WTC11 (cell line): ENCODE measurements at regions not wholly inside any gene's neighbourhood (a gene's known extent, or its start where the extent isn't known, plus 50 kb on each side); places are given as distances from the start of the nearest gene placed in this dataset.

Experiments used
- ATAC-seq: fragments of 200-7000 bp; cut with Tn5 transposase; 2 replicates; pipeline ENCODE4 v1.10.0; 2021; ENCODE audit warnings: mild to moderate bottlenecking, moderate library complexity
- CTCF ChIA-PET: fragments of 300-600 bp; sonication (Branson Sonifier 250); formaldehyde crosslinking; loops from one replicate; lab custom pipeline; 2021; ENCODE audit warnings: antibody characterized with exemption; lab: Charles Lee
- POLR2A ChIA-PET: fragments of 350-600 bp; sonication (Branson Sonifier 250); formaldehyde crosslinking; loops from one replicate; lab custom pipeline; 2021; ENCODE audit warnings: antibody characterized with exemption; lab: Charles Lee
- DNase-seq: peaks from one replicate; pipeline ENCODE4 v3.0.0; 2021; ENCODE audit warnings: low spot score
- H3K27ac Mint-ChIP-seq: 2 replicates; pipeline ENCODE4 v1.8.0; 2021; ENCODE audit warnings: mixed read lengths
- H3K27me3 Mint-ChIP-seq: 2 replicates; pipeline ENCODE4 v1.8.0; 2021; ENCODE audit warnings: low read depth, mild to moderate bottlenecking, moderate library complexity, mixed read lengths
- H3K36me3 Mint-ChIP-seq: 2 replicates; pipeline ENCODE4 v1.8.0; 2021; ENCODE audit warnings: mixed read lengths
- H3K4me1 Mint-ChIP-seq: 2 replicates; pipeline ENCODE4 v1.8.0; 2022; ENCODE audit warnings: mixed read lengths
- H3K4me3 Mint-ChIP-seq: 2 replicates; pipeline ENCODE4 v1.8.0; 2021; ENCODE audit warnings: mild to moderate bottlenecking, moderate library complexity, mixed read lengths
- H3K9me3 Mint-ChIP-seq: 2 replicates; pipeline ENCODE4 v1.8.0; 2021; ENCODE audit warnings: mixed read lengths
- ESRRA ChIP-seq: sonication (generic); formaldehyde crosslinking; IDR thresholded peaks from 2 replicates; pipeline ENCODE4 v1.8.1; 2022; ENCODE audit warnings: mild to moderate bottlenecking, missing genetic modification reagents, borderline replicate concordance
- ETV6 ChIP-seq: sonication (generic); formaldehyde crosslinking; IDR thresholded peaks from 2 replicates; pipeline ENCODE4 v1.8.1; 2022; ENCODE audit warnings: mild to moderate bottlenecking, missing genetic modification reagents
- FOXJ3 ChIP-seq: sonication (generic); formaldehyde crosslinking; IDR thresholded peaks from 2 replicates; pipeline ENCODE4 v1.9.0; 2021; ENCODE audit warnings: missing genetic modification reagents, mild to moderate bottlenecking, borderline replicate concordance
- FOXP1 ChIP-seq: sonication (generic); formaldehyde crosslinking; IDR thresholded peaks from 2 replicates; pipeline ENCODE4 v1.8.0; 2022; ENCODE audit warnings: missing genetic modification reagents, mild to moderate bottlenecking, moderate library complexity, borderline replicate concordance
- FOXP4 ChIP-seq: sonication (generic); formaldehyde crosslinking; IDR thresholded peaks from 2 replicates; pipeline ENCODE4 v1.8.0; 2022; ENCODE audit warnings: mild to moderate bottlenecking, missing genetic modification reagents
- GABPB1 ChIP-seq: sonication (generic); formaldehyde crosslinking; IDR thresholded peaks from 2 replicates; pipeline ENCODE4 v1.8.1; 2023; ENCODE audit warnings: mild to moderate bottlenecking, missing genetic modification reagents
- GRHL2 ChIP-seq: fragments of 250-450 bp; sonication (Bioruptor Pico); IDR thresholded peaks from 2 replicates; pipeline ENCODE4 v1.8.0; 2022; ENCODE audit warnings: mild to moderate bottlenecking, moderate library complexity; ENCODE audit not compliant: insufficient replicate concordance, severe bottlenecking
- JAZF1 ChIP-seq: fragments of 250-450 bp; sonication (Bioruptor Pico); IDR thresholded peaks from 2 replicates; pipeline ENCODE4 v1.9.0; 2021; ENCODE audit warnings: moderate library complexity, mild to moderate bottlenecking, inconsistent platforms
- JUN ChIP-seq: sonication (generic); formaldehyde crosslinking; IDR thresholded peaks from 2 replicates; pipeline ENCODE4 v1.8.0; 2023; ENCODE audit warnings: mild to moderate bottlenecking, missing genetic modification reagents
- KAT7 ChIP-seq: sonication (generic); formaldehyde crosslinking; IDR thresholded peaks from 2 replicates; pipeline ENCODE4 v1.8.1; 2023; ENCODE audit warnings: missing genetic modification reagents, mild to moderate bottlenecking, borderline replicate concordance
- MYBL2 ChIP-seq: sonication (generic); formaldehyde crosslinking; IDR thresholded peaks from 2 replicates; pipeline ENCODE4 v1.8.1; 2023; ENCODE audit warnings: mild to moderate bottlenecking, moderate library complexity, missing genetic modification reagents
- NFE2L1 ChIP-seq: sonication (generic); formaldehyde crosslinking; IDR thresholded peaks from 2 replicates; pipeline ENCODE4 v1.8.1; 2023; ENCODE audit warnings: missing genetic modification reagents
- NFYB ChIP-seq: sonication (generic); formaldehyde crosslinking; conservative IDR thresholded peaks from 2 replicates; pipeline ENCODE4 v1.8.0; 2022; ENCODE audit warnings: low read depth, missing genetic modification reagents
- PRDM15 ChIP-seq: sonication (generic); formaldehyde crosslinking; IDR thresholded peaks from 2 replicates; pipeline ENCODE4 v1.8.0; 2022; ENCODE audit warnings: missing genetic modification reagents
- PREB ChIP-seq: sonication (generic); formaldehyde crosslinking; IDR thresholded peaks from 2 replicates; pipeline ENCODE4 v1.8.1; 2022; ENCODE audit warnings: mild to moderate bottlenecking, missing genetic modification reagents, moderate library complexity, borderline replicate concordance
- SOX15 ChIP-seq: fragments of 250-450 bp; sonication (Bioruptor Pico); IDR thresholded peaks from 2 replicates; pipeline ENCODE4 v1.9.0; 2021; ENCODE audit warnings: mild to moderate bottlenecking
- ZBTB43 ChIP-seq: sonication (generic); formaldehyde crosslinking; IDR thresholded peaks from 2 replicates; pipeline ENCODE4 v1.8.1; 2023; ENCODE audit warnings: mild to moderate bottlenecking, missing genetic modification reagents
- ZNF121 ChIP-seq: sonication (generic); formaldehyde crosslinking; IDR thresholded peaks from 2 replicates; pipeline ENCODE4 v1.8.0; 2023; ENCODE audit warnings: missing genetic modification reagents
- ZNF232 ChIP-seq: sonication (generic); formaldehyde crosslinking; IDR thresholded peaks from 2 replicates; pipeline ENCODE4 v1.8.0; 2022; ENCODE audit warnings: mild to moderate bottlenecking, missing genetic modification reagents
- ZNF317 ChIP-seq: sonication (generic); formaldehyde crosslinking; IDR thresholded peaks from 2 replicates; pipeline ENCODE4 v1.8.1; 2023; ENCODE audit warnings: low read depth, mild to moderate bottlenecking, moderate library complexity, missing genetic modification reagents, borderline replicate concordance
- ZNF396 ChIP-seq: fragments of 250-450 bp; sonication (Bioruptor Pico); IDR thresholded peaks from 2 replicates; pipeline ENCODE4 v1.8.0; 2021; ENCODE audit warnings: mild to moderate bottlenecking, moderate library complexity, borderline replicate concordance
- TF ChIP-seq, protein P1 (sequence below): sonication (generic); formaldehyde crosslinking; IDR thresholded peaks from 2 replicates; pipeline ENCODE4 v1.8.0; 2022; ENCODE audit warnings: mild to moderate bottlenecking, missing genetic modification reagents
- TF ChIP-seq, protein P2 (sequence below): sonication (generic); formaldehyde crosslinking; IDR thresholded peaks from 2 replicates; pipeline ENCODE4 v1.8.1; 2022; ENCODE audit warnings: low read depth, missing genetic modification reagents, borderline replicate concordance
- TF ChIP-seq, protein P3 (sequence below): fragments of 250-450 bp; sonication (Bioruptor Pico); IDR thresholded peaks from 2 replicates; pipeline ENCODE4 v2.1.2; 2022; ENCODE audit warnings: mild to moderate bottlenecking, moderate library complexity
- TF ChIP-seq, protein P4 (sequence below): fragments of 250-450 bp; sonication (Bioruptor Pico); IDR thresholded peaks from 2 replicates; pipeline ENCODE4 v1.9.0; 2021; ENCODE audit warnings: mild to moderate bottlenecking

DNA sequence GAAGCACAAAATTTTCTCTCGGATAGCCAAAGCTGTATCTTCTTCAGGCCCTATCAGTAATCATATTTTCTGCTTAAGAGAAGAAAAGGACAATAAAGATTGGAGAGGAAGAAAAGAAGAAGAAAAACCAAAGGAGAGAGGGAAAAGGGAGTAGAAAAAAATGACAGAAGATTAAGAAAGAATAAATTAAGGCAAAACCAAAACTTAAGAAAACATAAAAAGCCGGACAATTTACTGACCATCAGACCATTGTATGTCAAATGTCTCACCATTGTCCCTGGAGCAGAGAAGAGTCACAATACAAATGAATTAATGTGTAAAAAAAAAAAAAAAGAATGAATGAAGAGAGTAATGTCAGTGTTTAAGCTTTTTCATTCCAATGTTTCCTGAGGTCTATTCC, 1274.8 kb downstream of the FSCB start:
- H3K4me1 Mint-ChIP-seq: no peaks in the 10 kb centered on the region
- peaks cover 16% of the 10 kb centered on the region for H3K9me3 Mint-ChIP-seq
- ATAC-seq (no peak), DNase-seq (no peak)
- ChIA-PET POLR2A (no interaction called here), CTCF (no interaction called here)
- no peak overlapping the region for H3K4me3 Mint-ChIP-seq
- H3K27me3 Mint-ChIP-seq: no peaks in the 10 kb centered on the region
- TF ChIP-seq, protein P1, sequence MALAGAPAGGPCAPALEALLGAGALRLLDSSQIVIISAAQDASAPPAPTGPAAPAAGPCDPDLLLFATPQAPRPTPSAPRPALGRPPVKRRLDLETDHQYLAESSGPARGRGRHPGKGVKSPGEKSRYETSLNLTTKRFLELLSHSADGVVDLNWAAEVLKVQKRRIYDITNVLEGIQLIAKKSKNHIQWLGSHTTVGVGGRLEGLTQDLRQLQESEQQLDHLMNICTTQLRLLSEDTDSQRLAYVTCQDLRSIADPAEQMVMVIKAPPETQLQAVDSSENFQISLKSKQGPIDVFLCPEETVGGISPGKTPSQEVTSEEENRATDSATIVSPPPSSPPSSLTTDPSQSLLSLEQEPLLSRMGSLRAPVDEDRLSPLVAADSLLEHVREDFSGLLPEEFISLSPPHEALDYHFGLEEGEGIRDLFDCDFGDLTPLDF (CRISPR knock-in tag): no peak
- TF ChIP-seq, protein P2, sequence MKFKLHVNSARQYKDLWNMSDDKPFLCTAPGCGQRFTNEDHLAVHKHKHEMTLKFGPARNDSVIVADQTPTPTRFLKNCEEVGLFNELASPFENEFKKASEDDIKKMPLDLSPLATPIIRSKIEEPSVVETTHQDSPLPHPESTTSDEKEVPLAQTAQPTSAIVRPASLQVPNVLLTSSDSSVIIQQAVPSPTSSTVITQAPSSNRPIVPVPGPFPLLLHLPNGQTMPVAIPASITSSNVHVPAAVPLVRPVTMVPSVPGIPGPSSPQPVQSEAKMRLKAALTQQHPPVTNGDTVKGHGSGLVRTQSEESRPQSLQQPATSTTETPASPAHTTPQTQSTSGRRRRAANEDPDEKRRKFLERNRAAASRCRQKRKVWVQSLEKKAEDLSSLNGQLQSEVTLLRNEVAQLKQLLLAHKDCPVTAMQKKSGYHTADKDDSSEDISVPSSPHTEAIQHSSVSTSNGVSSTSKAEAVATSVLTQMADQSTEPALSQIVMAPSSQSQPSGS (CRISPR knock-in tag): no peak
- TF ChIP-seq FOXJ3 (CRISPR knock-in tag) (no peak), ETV6 (CRISPR knock-in tag) (no peak), GABPB1 (CRISPR knock-in tag) (no peak), ZNF317 (no peak), ESRRA (CRISPR knock-in tag) (no peak), NFE2L1 (CRISPR knock-in tag) (no peak), NFYB (CRISPR knock-in tag) (no peak), MYBL2 (CRISPR knock-in tag) (no peak), ZNF121 (CRISPR knock-in tag) (no peak), PREB (CRISPR knock-in tag) (no peak), FOXP1 (CRISPR knock-in tag) (no peak), JUN (CRISPR knock-in tag) (no peak), ZNF396 (CRISPR knock-in tag) (no peak), SOX15 (no peak)
- TF ChIP-seq, protein P3, sequence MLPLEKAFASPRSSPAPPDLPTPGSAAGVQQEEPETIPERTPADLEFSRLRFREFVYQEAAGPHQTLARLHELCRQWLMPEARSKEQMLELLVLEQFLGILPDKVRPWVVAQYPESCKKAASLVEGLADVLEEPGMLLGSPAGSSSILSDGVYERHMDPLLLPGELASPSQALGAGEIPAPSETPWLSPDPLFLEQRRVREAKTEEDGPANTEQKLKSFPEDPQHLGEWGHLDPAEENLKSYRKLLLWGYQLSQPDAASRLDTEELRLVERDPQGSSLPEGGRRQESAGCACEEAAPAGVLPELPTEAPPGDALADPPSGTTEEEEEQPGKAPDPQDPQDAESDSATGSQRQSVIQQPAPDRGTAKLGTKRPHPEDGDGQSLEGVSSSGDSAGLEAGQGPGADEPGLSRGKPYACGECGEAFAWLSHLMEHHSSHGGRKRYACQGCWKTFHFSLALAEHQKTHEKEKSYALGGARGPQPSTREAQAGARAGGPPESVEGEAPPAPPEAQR (CRISPR knock-in tag): no peak
- TF ChIP-seq, protein P4, sequence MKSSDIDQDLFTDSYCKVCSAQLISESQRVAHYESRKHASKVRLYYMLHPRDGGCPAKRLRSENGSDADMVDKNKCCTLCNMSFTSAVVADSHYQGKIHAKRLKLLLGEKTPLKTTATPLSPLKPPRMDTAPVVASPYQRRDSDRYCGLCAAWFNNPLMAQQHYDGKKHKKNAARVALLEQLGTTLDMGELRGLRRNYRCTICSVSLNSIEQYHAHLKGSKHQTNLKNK (CRISPR knock-in tag): no peak
- H3K27ac Mint-ChIP-seq: no peak overlapping the region
- H3K36me3 Mint-ChIP-seq: no peaks in the 10 kb centered on the region

DNA sequence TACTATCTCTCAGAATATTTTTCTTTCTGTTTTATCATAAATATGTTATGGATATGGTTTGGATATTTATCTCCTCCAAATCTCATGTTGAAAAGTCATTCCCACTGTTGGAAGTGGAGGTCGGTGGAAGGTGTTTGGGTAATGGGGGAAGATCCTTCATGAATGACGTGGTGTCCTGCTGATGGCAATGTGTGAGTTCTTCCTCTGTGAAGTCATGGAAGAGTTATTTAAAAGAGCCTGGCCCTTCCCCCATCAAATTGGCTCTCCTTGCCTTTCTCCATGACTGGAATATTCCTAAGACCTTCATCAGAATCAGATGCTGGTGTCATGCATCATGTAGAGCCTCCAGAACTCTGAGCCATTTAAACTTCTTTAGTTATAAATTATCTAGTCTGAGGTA, 1291.6 kb downstream of the FSCB start:
- no peaks in the 10 kb centered on the region for H3K4me1 Mint-ChIP-seq
- no peak for DNase-seq
- H3K9me3 Mint-ChIP-seq: peaks cover 28% of the 10 kb centered on the region
- no peaks in the 10 kb centered on the region for H3K27me3 Mint-ChIP-seq
- ChIA-PET CTCF (no interaction called here), POLR2A (no interaction called here)
- ATAC-seq: no peak
- no peak overlapping the region for H3K27ac Mint-ChIP-seq
- no peak overlapping the region for H3K4me3 Mint-ChIP-seq
- H3K36me3 Mint-ChIP-seq: peaks cover 6% of the 10 kb centered on the region
- TF ChIP-seq ZNF232 (CRISPR knock-in tag) (no peak), ZBTB43 (CRISPR knock-in tag) (no peak), JAZF1 (CRISPR knock-in tag) (no peak), FOXP1 (CRISPR knock-in tag) (no peak), GRHL2 (CRISPR knock-in tag) (no peak), PRDM15 (CRISPR knock-in tag) (no peak), FOXP4 (CRISPR knock-in tag) (no peak), KAT7 (CRISPR knock-in tag) (no peak)
